Liver (tissue), 8 donors: ENCODE measurements at regions not wholly inside any gene's neighbourhood (a gene's known extent, or its start where the extent isn't known, plus 50 kb on each side); places are given as distances from the start of the nearest gene placed in this dataset.

Experiments
- DNase-seq: peaks from one replicate; pipeline ENCODE4 v3.0.0-alpha.2; 2017; ENCODE audit warnings: low spot score
- H3K27ac ChIP-seq, 2 donors: one replicate each; pipeline ENCODE4 v1.7.0; 2013; ENCODE audit warnings: inconsistent platforms in 2 of 2, low read length in 2 of 2, control low read depth in 1 of 2, low read depth in 1 of 2, mild to moderate bottlenecking in 1 of 2
- H3K27me3 ChIP-seq, 4 donors: one replicate each; pipeline versions ENCODE4 v1.6.1 to v1.7.0; 2013; ENCODE audit warnings: low read length in 3 of 4, inconsistent platforms in 1 of 4, mild to moderate bottlenecking in 1 of 4, moderate library complexity in 1 of 4; ENCODE audit not compliant: control insufficient read depth in 4 of 4, insufficient read depth in 4 of 4
- H3K36me3 ChIP-seq, 4 donors: one replicate each; pipeline versions ENCODE4 v1.6.1 to v1.7.0; 2013; ENCODE audit warnings: low read length in 3 of 4, mild to moderate bottlenecking in 3 of 4, low read depth in 1 of 4, moderate library complexity in 1 of 4; ENCODE audit not compliant: control insufficient read depth in 4 of 4, insufficient read depth in 3 of 4
- H3K4me1 ChIP-seq, 4 donors: one replicate each; pipeline versions ENCODE4 v1.6.1 to v1.7.0; 2013; ENCODE audit warnings: low read length in 3 of 4, mild to moderate bottlenecking in 3 of 4, moderate library complexity in 1 of 4; ENCODE audit not compliant: control insufficient read depth in 4 of 4, insufficient read depth in 4 of 4
- H3K4me3 ChIP-seq, 3 donors: one replicate each; pipeline versions ENCODE4 v1.6.1 to v1.7.0; 2013; ENCODE audit warnings: low read length in 3 of 3, control low read depth in 1 of 3, low read depth in 1 of 3, mild to moderate bottlenecking in 1 of 3
- H3K9ac ChIP-seq, 2 donors: one replicate each; pipeline ENCODE4 v1.7.0; 2013; ENCODE audit warnings: low read length in 2 of 2, mild to moderate bottlenecking in 2 of 2, moderate library complexity in 2 of 2, control low read depth in 1 of 2, low read depth in 1 of 2
- H3K9me3 ChIP-seq, 4 donors: one replicate each; pipeline versions ENCODE4 v1.6.1 to v1.7.0; 2013; ENCODE audit warnings: low read length in 3 of 4; ENCODE audit not compliant: control insufficient read depth in 4 of 4
- EGR1 ChIP-seq, 2 donors: IDR thresholded peaks; 2 replicates each; pipeline ENCODE4 v1.6.1; 2016 to 2018; ENCODE audit warnings: antibody characterized with exemption in 2 of 2, low read depth in 2 of 2
- FOXA1 ChIP-seq: IDR thresholded peaks from 2 replicates; pipeline ENCODE4 v1.6.1; 2016; ENCODE audit warnings: antibody characterized with exemption
- FOXA2 ChIP-seq: IDR thresholded peaks from 2 replicates; pipeline ENCODE4 v1.6.1; 2016; ENCODE audit warnings: antibody characterized with exemption
- GABPA ChIP-seq, 2 donors: IDR thresholded peaks in 1 of 2; conservative IDR thresholded peaks in 1 of 2; 2 replicates each; pipeline ENCODE4 v1.6.1; 2016; ENCODE audit warnings: antibody characterized with exemption in 2 of 2, mild to moderate bottlenecking in 1 of 2, moderate library complexity in 1 of 2
- HNF4A ChIP-seq, 2 donors: conservative IDR thresholded peaks; 2 replicates each; pipeline ENCODE4 v1.6.1; 2016; ENCODE audit warnings: antibody characterized with exemption in 2 of 2, mild to moderate bottlenecking in 2 of 2
- HNF4G ChIP-seq: IDR thresholded peaks from 2 replicates; pipeline ENCODE4 v1.6.1; 2016; ENCODE audit warnings: antibody characterized with exemption
- JUND ChIP-seq, 2 donors: IDR thresholded peaks; 2 replicates each; pipeline ENCODE4 v1.6.1; 2016; ENCODE audit warnings: antibody characterized with exemption in 2 of 2
- NR2F2 ChIP-seq: IDR thresholded peaks from 2 replicates; pipeline ENCODE4 v1.6.1; 2016; ENCODE audit warnings: antibody characterized with exemption
- RAD21 ChIP-seq, 2 donors: IDR thresholded peaks; 2 replicates each; pipeline ENCODE4 v1.6.1; 2016; ENCODE audit warnings: antibody characterized with exemption in 2 of 2, mild to moderate bottlenecking in 2 of 2
- RXRA ChIP-seq, 2 donors: IDR thresholded peaks; 2 replicates each; pipeline ENCODE4 v1.6.1; 2017 to 2018; ENCODE audit warnings: antibody characterized with exemption in 2 of 2, mild to moderate bottlenecking in 1 of 2
- SP1 ChIP-seq: IDR thresholded peaks from 2 replicates; pipeline ENCODE4 v1.6.1; 2018; ENCODE audit warnings: antibody characterized with exemption, mild to moderate bottlenecking
- TAF1 ChIP-seq: conservative IDR thresholded peaks from 2 replicates; pipeline ENCODE4 v1.6.1; 2016; ENCODE audit warnings: antibody characterized with exemption, mild to moderate bottlenecking
- YY1 ChIP-seq: IDR thresholded peaks from 2 replicates; pipeline ENCODE4 v1.6.1; 2016; ENCODE audit warnings: antibody characterized with exemption, mild to moderate bottlenecking
- WGBS: extraction: QIAGEN DNeasy Blood & Tissue Kit; methylation state at CpG from one replicate; pipeline ENCODE4 v1.1.7; 2013; 5-methylcytosine and 5-hydroxymethylcytosine counted together
- TF ChIP-seq, protein P1 (sequence below): IDR thresholded peaks from 2 replicates; pipeline ENCODE4 v1.6.1; 2016; ENCODE audit warnings: antibody characterized with exemption
- TF ChIP-seq, protein P2 (sequence below): fragments of 150-350 bp; IDR thresholded peaks from 2 replicates; pipeline ENCODE4 v1.5.1; 2017; ENCODE audit warnings: improper control_type of control experiment, low read depth, low read length; ENCODE audit not compliant: missing input control
- TF ChIP-seq, protein P3 (sequence below): IDR thresholded peaks from 2 replicates; pipeline ENCODE4 v1.6.1; 2016; ENCODE audit warnings: antibody characterized with exemption
- TF ChIP-seq, protein P4 (sequence below): IDR thresholded peaks from 2 replicates; pipeline ENCODE4 v1.6.1; 2016; ENCODE audit warnings: antibody characterized with exemption, mild to moderate bottlenecking
- donor health status: healthy.
- donor health status: healthy.
- donor health status: healthy.
- donor health status: healthy.
- donor health status: healthy.

DNA sequence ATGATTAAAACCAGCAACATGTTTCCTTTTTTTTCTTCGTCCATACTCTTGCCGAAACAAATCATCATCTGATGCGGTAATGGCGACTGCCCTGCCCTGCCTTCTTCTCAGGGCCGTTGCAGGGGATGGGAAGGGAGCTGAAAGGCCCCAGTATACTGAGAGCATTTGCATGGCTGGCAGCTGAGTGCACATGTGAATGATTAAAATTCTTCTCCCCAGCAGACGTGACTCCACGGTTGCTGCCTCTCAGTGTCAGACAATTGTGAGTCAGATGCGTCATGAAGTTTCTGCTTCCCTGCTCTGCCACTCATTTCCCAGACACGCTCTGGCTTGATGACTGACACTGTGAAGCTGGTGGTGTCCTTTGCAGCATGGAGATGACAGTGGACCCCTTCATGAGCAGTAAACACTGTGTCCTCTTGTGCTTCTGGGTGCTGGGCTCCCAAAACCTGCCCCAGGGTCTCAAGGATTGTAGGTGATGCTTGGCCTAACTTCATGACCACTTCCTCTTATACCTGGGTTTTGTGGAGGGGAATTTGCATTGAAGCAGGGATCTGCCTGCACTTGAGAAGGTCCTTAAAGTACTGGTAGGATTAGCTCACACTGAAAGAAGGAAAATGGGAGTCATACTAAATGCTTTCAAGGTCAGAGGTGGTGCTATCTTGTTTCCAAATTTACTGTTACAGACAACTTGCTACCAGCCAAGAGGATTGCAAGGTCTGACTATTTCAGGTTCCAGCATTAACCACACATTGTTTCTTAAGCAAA is 222.5 kb upstream of the COPS8 start:
- DNase-seq: peak; percentile 16
- H3K9ac ChIP-seq: no peak overlapping the region
- H3K4me3 ChIP-seq: no peak overlapping the region
- WGBS: 92% methylated on average over 9 of the region's 9 CpGs
- H3K27me3 ChIP-seq: no peaks in the 10 kb centered on the region
- H3K9me3 ChIP-seq: no peaks in the 10 kb centered on the region
- no peak for TF ChIP-seq RAD21 (IDR thresholded peaks at IDR 0.05)
- TF ChIP-seq, protein P1, sequence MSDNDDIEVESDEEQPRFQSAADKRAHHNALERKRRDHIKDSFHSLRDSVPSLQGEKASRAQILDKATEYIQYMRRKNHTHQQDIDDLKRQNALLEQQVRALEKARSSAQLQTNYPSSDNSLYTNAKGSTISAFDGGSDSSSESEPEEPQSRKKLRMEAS: no peak
- TF ChIP-seq FOXA1: no peak
- TF ChIP-seq NR2F2: no peak
- no peak for TF ChIP-seq GABPA (IDR thresholded peaks at IDR 0.05 in 1 of 2, conservative IDR thresholded peaks at IDR 0.05 in 1 of 2)
- TF ChIP-seq HNF4G: no peak
- TF ChIP-seq, protein P2, sequence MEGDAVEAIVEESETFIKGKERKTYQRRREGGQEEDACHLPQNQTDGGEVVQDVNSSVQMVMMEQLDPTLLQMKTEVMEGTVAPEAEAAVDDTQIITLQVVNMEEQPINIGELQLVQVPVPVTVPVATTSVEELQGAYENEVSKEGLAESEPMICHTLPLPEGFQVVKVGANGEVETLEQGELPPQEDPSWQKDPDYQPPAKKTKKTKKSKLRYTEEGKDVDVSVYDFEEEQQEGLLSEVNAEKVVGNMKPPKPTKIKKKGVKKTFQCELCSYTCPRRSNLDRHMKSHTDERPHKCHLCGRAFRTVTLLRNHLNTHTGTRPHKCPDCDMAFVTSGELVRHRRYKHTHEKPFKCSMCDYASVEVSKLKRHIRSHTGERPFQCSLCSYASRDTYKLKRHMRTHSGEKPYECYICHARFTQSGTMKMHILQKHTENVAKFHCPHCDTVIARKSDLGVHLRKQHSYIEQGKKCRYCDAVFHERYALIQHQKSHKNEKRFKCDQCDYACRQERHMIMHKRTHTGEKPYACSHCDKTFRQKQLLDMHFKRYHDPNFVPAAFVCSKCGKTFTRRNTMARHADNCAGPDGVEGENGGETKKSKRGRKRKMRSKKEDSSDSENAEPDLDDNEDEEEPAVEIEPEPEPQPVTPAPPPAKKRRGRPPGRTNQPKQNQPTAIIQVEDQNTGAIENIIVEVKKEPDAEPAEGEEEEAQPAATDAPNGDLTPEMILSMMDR: no peak
- no peak for TF ChIP-seq JUND (IDR thresholded peaks at IDR 0.05)
- TF ChIP-seq HNF4A (conservative IDR thresholded peaks at IDR 0.05): no peak
- TF ChIP-seq SP1: no peak
- TF ChIP-seq YY1: no peak
- TF ChIP-seq, protein P3, sequence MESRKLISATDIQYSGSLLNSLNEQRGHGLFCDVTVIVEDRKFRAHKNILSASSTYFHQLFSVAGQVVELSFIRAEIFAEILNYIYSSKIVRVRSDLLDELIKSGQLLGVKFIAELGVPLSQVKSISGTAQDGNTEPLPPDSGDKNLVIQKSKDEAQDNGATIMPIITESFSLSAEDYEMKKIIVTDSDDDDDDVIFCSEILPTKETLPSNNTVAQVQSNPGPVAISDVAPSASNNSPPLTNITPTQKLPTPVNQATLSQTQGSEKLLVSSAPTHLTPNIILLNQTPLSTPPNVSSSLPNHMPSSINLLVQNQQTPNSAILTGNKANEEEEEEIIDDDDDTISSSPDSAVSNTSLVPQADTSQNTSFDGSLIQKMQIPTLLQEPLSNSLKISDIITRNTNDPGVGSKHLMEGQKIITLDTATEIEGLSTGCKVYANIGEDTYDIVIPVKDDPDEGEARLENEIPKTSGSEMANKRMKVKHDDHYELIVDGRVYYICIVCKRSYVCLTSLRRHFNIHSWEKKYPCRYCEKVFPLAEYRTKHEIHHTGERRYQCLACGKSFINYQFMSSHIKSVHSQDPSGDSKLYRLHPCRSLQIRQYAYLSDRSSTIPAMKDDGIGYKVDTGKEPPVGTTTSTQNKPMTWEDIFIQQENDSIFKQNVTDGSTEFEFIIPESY: no peak
- TF ChIP-seq, protein P4, sequence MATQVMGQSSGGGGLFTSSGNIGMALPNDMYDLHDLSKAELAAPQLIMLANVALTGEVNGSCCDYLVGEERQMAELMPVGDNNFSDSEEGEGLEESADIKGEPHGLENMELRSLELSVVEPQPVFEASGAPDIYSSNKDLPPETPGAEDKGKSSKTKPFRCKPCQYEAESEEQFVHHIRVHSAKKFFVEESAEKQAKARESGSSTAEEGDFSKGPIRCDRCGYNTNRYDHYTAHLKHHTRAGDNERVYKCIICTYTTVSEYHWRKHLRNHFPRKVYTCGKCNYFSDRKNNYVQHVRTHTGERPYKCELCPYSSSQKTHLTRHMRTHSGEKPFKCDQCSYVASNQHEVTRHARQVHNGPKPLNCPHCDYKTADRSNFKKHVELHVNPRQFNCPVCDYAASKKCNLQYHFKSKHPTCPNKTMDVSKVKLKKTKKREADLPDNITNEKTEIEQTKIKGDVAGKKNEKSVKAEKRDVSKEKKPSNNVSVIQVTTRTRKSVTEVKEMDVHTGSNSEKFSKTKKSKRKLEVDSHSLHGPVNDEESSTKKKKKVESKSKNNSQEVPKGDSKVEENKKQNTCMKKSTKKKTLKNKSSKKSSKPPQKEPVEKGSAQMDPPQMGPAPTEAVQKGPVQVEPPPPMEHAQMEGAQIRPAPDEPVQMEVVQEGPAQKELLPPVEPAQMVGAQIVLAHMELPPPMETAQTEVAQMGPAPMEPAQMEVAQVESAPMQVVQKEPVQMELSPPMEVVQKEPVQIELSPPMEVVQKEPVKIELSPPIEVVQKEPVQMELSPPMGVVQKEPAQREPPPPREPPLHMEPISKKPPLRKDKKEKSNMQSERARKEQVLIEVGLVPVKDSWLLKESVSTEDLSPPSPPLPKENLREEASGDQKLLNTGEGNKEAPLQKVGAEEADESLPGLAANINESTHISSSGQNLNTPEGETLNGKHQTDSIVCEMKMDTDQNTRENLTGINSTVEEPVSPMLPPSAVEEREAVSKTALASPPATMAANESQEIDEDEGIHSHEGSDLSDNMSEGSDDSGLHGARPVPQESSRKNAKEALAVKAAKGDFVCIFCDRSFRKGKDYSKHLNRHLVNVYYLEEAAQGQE: no peak
- no peak for TF ChIP-seq TAF1
- no peak for TF ChIP-seq EGR1 (IDR thresholded peaks at IDR 0.05; ENCODE audit: low read depth in 2 of 2)
- TF ChIP-seq FOXA2: no peak
- TF ChIP-seq RXRA (IDR thresholded peaks at IDR 0.05): no peak
- no peaks in the 10 kb centered on the region for H3K4me1 ChIP-seq
- H3K27ac ChIP-seq: no peak overlapping the region
- H3K36me3 ChIP-seq: no peaks in the 10 kb centered on the region
